GM18511 (cell line): ENCODE measurements at regions not wholly inside any gene's neighbourhood (a gene's known extent, or its start where the extent isn't known, plus 50 kb on each side); places are given as distances from the start of the nearest gene placed in this dataset.

Source experiments
- ATAC-seq: cut with Tn5 transposase; IDR thresholded peaks from one replicate; pipeline ENCODE4 v1.9.1; 2021; ENCODE audit warnings: mild to moderate bottlenecking, moderate library complexity; ENCODE audit not compliant: unreplicated experiment

DNA sequence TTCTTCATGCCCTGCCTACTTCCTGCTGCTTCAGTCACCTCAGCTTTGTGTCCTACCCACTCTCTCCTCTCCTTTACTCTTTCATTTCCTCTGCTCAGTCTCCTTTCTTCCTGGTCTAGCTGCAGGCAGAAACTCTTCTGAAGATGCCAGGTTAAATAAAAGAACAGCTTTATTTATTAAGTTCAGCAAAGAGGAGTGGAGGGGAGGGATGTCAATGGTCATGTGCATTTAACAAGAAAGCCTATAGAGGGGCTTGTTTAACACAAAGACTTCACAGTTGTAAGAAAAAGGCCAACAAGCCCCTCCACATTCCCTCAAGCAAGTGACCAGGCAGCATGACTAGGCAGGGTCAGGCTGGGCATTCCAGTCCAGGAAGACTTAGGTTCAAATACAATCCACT, 609.2 kb downstream of the INSC start:
- ATAC-seq: no peak

DNA sequence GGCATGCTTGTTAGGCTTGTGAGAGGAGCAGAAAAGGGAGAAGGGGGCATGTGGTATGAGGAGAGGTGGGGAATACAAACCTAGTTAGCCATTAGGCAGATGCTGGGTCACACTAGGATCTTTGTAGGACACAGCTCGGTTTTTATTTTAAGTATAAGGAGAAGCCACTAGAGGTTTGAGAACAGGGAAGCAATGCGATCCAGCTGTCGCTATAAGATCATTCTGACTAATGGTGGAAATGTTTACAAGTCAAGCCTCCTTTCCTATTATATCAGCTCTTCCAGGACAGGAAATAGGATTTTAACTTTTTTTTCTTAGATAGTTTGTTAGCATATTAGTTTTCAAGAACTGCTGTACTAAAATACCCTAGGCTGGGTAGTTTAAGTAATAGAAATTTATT, 609.9 kb downstream of the INSC start:
- ATAC-seq: no peak

DNA sequence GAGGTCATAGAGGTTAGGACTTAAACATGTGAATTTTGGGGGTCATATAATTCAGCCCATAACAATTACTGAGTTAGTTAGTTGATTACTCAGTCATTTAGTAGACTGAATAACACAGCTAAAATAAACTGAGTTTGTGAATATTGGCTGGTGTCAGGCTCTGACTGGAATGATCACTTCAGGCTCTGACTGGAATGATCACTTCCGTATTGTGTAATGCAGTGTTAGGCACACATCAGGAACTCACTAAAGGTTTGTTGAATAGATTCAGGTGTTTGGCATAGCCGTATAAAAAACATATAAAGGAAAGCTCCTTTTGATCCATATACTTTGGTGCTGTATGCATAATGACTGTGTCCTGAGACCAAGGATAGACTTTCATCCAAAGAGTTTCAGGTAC, 610.5 kb downstream of the INSC start:
- no peak for ATAC-seq

DNA sequence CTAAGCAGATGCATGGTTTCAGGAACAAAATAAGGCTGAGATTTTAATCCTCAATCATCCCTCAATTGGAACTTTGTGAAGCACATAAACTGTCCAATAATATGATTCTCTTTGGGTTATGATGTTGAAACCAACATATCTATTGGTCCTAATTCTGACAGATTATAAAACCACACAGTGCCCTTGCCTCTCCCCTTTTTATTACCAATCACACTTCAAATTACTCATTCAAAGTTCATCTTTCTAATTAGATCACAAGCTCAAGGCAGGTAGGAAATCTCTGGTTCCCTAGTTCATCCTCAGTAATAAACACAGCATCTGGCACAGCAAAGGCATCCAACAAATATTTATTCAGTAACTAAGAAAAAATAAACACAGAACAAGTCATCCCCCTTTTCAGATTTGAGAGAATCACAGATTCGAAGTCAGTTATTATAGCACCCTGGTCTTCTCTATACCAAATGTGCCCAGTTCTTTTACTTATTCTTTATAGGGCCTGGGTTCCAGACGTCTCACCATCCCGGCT, 611.6 kb downstream of the INSC start:
- ATAC-seq: no peak

- no peak for ATAC-seq
These were observed 612.3 kb downstream of the INSC start for GRCh38 chr11:15726893-15727519.

DNA sequence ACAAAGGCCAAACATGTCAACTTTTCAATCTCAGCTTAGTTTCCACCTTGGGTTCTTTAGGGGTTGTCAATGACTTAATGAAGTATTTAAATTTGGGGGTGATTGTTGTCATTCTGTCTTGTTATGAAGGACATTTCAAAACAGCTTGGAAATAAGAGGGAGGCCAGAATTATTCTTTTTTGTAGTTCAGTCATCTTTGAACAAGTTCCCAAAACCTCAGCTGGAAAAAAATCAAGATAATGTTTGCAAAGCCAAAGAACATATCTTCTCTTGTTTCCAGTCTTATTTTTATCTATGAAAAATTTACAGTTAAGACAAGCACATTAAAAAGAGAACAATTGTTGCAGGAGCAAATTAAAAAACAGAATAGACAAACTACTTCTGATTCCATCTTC, 612.8 kb downstream of the INSC start:
- no peak for ATAC-seq

DNA sequence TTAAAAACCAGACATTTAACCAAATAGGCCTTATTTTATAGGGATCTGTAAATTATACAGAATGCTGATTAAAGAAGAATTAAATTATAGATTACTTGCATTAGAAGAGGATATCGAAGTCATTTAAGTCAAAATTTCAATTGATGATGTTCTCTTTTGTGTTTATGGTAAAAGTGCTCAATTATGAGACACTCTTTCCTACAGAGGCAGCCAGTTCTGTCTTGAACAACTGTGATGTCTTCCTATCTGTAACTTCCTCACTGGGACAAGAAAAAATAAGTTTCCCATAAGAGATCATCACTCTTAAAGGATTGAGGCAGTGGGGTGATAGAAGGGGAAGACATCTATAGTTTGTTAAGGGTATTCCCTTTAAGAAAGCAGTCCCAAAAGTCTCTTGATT, 613.5 kb downstream of the INSC start:
- ATAC-seq: no peak

GRCh38 chr11:15730263-15730994, 615.7 kb downstream of the INSC start:
- no peak for ATAC-seq

GRCh38 chr11:15730995-15731385, 616.3 kb downstream of the INSC start:
- ATAC-seq: no peak

DNA sequence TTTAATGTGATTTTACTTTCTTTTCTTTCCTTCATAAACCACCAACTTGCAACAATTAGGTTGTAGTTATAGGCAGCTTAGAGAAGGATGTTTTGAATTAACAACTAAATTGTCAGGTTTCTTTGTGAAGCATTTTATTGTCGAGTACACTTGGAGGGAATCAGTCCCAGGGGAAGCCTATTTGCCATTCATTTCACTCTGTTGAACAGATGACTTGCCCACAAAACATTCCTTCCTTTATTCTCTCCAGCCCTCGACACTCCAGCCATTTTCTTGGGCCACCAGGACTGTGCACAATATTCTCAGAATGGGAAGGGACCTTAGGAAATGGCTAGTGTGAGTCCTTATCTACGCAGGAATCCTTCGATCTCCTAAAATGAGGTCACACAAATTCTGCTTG, 620.6 kb downstream of the SOX6 start:
- ATAC-seq: no peak

GRCh38 chr11:15737320-15737719, 619.0 kb downstream of the SOX6 start:
- no peak for ATAC-seq

GRCh38 chr11:15738931-15739330, 617.4 kb downstream of the SOX6 start:
- ATAC-seq: no peak

- ATAC-seq: no peak
These were observed 613.5 kb downstream of the SOX6 start for GRCh38 chr11:15742626-15743519.

- no peak for ATAC-seq
These were observed 611.7 kb downstream of the SOX6 start for GRCh38 chr11:15744693-15745092.

DNA sequence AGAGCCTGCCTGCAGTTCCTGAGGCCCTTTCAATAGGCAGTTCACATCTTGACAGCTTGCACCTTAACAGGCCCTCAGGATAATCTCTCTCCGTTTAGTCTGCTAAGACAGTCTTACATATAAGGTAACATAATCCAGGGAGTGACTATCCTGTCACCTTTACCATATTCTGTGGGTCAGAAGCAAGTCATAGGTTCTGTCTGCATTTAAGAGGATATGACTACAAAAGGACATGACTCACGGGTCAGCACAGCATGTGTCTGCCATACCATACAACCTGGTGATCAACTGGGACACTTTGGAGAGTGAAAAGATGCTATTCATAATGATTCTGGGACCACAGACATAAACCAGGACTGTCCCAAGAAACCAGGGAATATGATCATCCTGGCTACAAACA, 611.1 kb downstream of the SOX6 start:
- ATAC-seq: no peak

GRCh38 chr11:15747671-15748070, 608.7 kb downstream of the SOX6 start:
- ATAC-seq: no peak

GRCh38 chr11:15748132-15748531, 608.2 kb downstream of the SOX6 start:
- ATAC-seq: no peak

GRCh38 chr11:15748741-15749140, 607.6 kb downstream of the SOX6 start:
- ATAC-seq: no peak

DNA sequence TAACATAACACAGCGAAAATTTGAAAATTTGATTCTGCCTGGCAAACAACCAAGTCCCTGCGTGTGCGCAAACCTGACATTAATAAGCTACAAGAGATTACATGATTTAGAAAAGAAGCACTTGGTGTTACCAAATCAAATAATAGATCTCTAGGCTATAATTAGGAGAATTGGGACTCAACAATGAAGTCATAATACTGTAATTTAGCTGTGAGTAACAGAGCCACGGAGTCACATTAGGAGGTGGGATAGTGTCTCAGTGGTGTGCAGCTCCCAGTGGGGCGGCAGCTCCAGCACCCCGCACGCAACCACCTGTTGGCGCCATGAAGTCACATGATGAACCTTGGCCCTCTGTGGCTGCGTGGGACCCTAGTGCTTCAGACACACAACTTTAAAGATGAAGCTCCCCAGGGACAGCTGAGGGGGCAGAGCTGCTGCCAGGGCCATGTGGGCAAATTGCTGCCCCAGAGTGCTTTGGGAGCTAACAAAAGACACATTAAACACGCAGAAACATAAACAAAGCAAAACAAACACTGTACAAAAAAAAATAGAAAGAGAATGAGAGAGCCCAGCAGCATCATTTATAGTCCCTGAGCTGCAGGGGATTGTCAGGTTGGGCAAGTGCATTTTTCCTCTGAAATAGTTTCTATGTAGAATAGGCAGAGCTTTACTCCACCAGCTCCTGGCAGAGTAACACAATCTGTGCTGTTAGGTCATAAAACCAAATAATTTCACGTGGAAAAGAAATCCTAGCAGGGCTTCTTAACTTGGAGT, 605.6 kb downstream of the SOX6 start:
- no peak for ATAC-seq

GRCh38 chr11:15754221-15754620, 602.1 kb downstream of the SOX6 start:
- no peak for ATAC-seq
